ENCODE measurements at regions not wholly inside any gene's neighbourhood (a gene's known extent, or its start where the extent isn't known, plus 50 kb on each side); places are given as distances from the start of the nearest gene placed in this dataset.

DNA sequence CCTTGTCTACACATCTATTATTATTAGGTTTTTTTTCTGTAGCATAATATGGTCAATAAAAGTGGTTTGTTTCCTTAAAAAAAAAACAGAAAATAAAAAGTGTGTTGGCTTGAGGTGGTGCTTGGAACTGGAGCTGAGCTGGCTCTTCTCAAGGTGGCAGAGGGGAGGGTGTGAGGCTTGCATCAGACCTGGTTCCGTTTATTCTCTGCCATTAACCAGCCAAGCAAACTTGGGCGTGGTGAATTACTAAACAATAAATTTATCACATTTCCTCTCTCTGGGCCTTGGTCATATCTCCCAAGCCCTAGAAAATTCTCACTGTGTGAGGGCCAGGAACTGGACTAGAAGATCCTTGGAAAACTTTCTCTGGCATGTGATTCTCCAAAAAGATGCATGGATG, 427.5 kb upstream of the MKI67 start:
- no peak overlapping the region for H3K4me2 ChIP-seq (ENCODE audit: low read length, poor library complexity, severe bottlenecking)

GRCh38 chr10:128556182-128557110, 430.2 kb upstream of the MKI67 start:
- Histone ChIP-seq H2AFZ (ENCODE audit: low read depth, low read length) (no peak overlapping the region), H3K27me3 (ENCODE audit: control insufficient read depth in 1 of 2, insufficient read depth in 1 of 2, low read length in 2 of 2) (peaks cover 0 to 5% of the 10 kb centered on the region in 2 experiments), H3K9ac (ENCODE audit: low read length) (no peak overlapping the region), H3K23ac (ENCODE audit: low read length in 2 of 2) (no peak overlapping the region), H4K8ac (ENCODE audit: low read length) (no peak overlapping the region), H3K4me3 (ENCODE audit: insufficient read depth in 1 of 2, low read depth in 1 of 2, low read length in 2 of 2) (no peak overlapping the region), H3K4me1 (ENCODE audit: control insufficient read depth, insufficient read depth, low read depth, low read length) (no peaks in the 10 kb centered on the region), H2BK12ac (ENCODE audit: low read length in 2 of 2) (no peak overlapping the region), H3K4ac (ENCODE audit: low read depth in 1 of 2, low read length in 2 of 2) (no peak overlapping the region), H3K79me1 (replicated peaks; ENCODE audit: low read length, poor library complexity, severe bottlenecking) (no peaks in the 10 kb centered on the region), H3K14ac (ENCODE audit: low read length in 2 of 2) (no peak overlapping the region), H2BK120ac (ENCODE audit: low read depth, low read length) (no peak overlapping the region), H2BK5ac (ENCODE audit: low read depth, low read length, poor library complexity, severe bottlenecking) (no peak overlapping the region), H3K9me3 (ENCODE audit: control insufficient read depth, low read length) (peaks cover 2% of the 10 kb centered on the region), H4K91ac (ENCODE audit: low read length) (no peak overlapping the region), H3K18ac (ENCODE audit: low read depth in 1 of 2, low read length in 2 of 2) (no peak overlapping the region), H3K27ac (ENCODE audit: low read length, poor library complexity, severe bottlenecking) (no peak overlapping the region), H2AK5ac (ENCODE audit: low read length, severe bottlenecking) (no peak overlapping the region), H3K4me2 (ENCODE audit: low read length, poor library complexity, severe bottlenecking) (no peak overlapping the region), H3K36me3 (ENCODE audit: control insufficient read depth in 1 of 2, insufficient read depth in 2 of 2, low read depth in 1 of 2, low read length in 2 of 2) (no peaks in the 10 kb centered on the region), H2BK15ac (ENCODE audit: low read depth, poor library complexity, severe bottlenecking) (no peak overlapping the region)
- WGBS: 78% methylated on average over 14 of the region's 15 CpGs
- DNase-seq: no peak

More for the DNA sequence above, 427.5 kb upstream of the MKI67 start:
- peaks cover 0 to 15% of the 10 kb centered on the region in 2 experiments for H3K27me3 ChIP-seq (ENCODE audit: control insufficient read depth in 1 of 2, insufficient read depth in 1 of 2, low read length in 2 of 2)
- H4K91ac ChIP-seq (ENCODE audit: low read length): no peak overlapping the region
- H3K4me1 ChIP-seq (ENCODE audit: control insufficient read depth, insufficient read depth, low read depth, low read length): no peaks in the 10 kb centered on the region
- no peaks in the 10 kb centered on the region for H3K79me1 ChIP-seq (replicated peaks; ENCODE audit: low read length, poor library complexity, severe bottlenecking)
- no peak overlapping the region for H2BK15ac ChIP-seq (ENCODE audit: low read depth, poor library complexity, severe bottlenecking)
- no peak overlapping the region for H3K27ac ChIP-seq (ENCODE audit: low read length, poor library complexity, severe bottlenecking)
- no peak overlapping the region for H4K8ac ChIP-seq (ENCODE audit: low read length)
- H3K23ac ChIP-seq (ENCODE audit: low read length in 2 of 2): no peak overlapping the region
- no peak overlapping the region for H2AK5ac ChIP-seq (ENCODE audit: low read length, severe bottlenecking)
- H3K14ac ChIP-seq (ENCODE audit: low read length in 2 of 2): no peak overlapping the region
- 71% methylated on average over 2 of the region's 2 CpGs for WGBS
- no peak overlapping the region for H3K18ac ChIP-seq (ENCODE audit: low read depth in 1 of 2, low read length in 2 of 2)
- H2BK120ac ChIP-seq (ENCODE audit: low read depth, low read length): no peak overlapping the region
- DNase-seq: no peak
- no peak overlapping the region for H3K4ac ChIP-seq (ENCODE audit: low read depth in 1 of 2, low read length in 2 of 2)
- no peak overlapping the region for H3K9ac ChIP-seq (ENCODE audit: low read length)
- H2AFZ ChIP-seq (ENCODE audit: low read depth, low read length): no peak overlapping the region
- no peak overlapping the region for H2BK5ac ChIP-seq (ENCODE audit: low read depth, low read length, poor library complexity, severe bottlenecking)
- H2BK12ac ChIP-seq (ENCODE audit: low read length in 2 of 2): no peak overlapping the region
- H3K4me3 ChIP-seq (ENCODE audit: insufficient read depth in 1 of 2, low read depth in 1 of 2, low read length in 2 of 2): no peak overlapping the region
- no peaks in the 10 kb centered on the region for H3K9me3 ChIP-seq (ENCODE audit: control insufficient read depth, low read length)
- H3K36me3 ChIP-seq (ENCODE audit: control insufficient read depth in 1 of 2, insufficient read depth in 2 of 2, low read depth in 1 of 2, low read length in 2 of 2): no peaks in the 10 kb centered on the region

DNA sequence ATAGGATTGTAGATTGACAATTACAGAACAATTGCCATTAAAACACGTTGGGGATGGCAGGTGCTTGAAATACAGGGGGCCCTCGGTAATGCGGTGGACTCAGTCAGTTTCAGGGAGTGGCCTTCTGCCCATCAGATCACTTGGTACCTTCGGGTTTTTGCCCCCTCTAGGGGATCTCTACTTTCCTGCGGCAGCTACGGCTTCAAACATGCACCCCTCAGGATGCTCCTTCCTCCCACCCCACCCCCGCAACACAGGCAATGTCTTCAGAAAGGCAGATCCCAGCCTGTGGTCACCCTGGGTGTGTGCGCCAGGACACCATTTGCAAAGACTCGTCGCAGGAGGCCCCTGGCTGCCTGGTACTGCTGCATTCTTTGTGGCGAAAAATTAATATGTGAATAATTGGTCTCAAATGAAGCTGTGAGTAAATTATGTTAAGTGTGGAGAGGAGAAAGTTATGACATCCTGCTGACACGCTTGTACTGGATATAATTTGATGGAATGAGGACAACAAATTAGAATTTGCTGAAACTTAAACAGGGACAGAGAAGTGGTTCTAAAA, 431.0 kb upstream of the MKI67 start:
- Histone ChIP-seq H3K18ac (ENCODE audit: low read depth in 1 of 2, low read length in 2 of 2) (no peak overlapping the region), H3K36me3 (ENCODE audit: control insufficient read depth in 1 of 2, insufficient read depth in 2 of 2, low read depth in 1 of 2, low read length in 2 of 2) (no peaks in the 10 kb centered on the region), H2AK5ac (ENCODE audit: low read length, severe bottlenecking) (no peak overlapping the region), H4K8ac (ENCODE audit: low read length) (no peak overlapping the region), H2BK5ac (ENCODE audit: low read depth, low read length, poor library complexity, severe bottlenecking) (no peak overlapping the region), H3K9me3 (ENCODE audit: control insufficient read depth, low read length) (peaks cover 10% of the 10 kb centered on the region), H3K4me2 (ENCODE audit: low read length, poor library complexity, severe bottlenecking) (no peak overlapping the region), H2BK120ac (ENCODE audit: low read depth, low read length) (no peak overlapping the region), H3K9ac (ENCODE audit: low read length) (no peak overlapping the region), H4K91ac (ENCODE audit: low read length) (no peak overlapping the region), H3K4me1 (ENCODE audit: control insufficient read depth, insufficient read depth, low read depth, low read length) (no peaks in the 10 kb centered on the region), H2BK15ac (ENCODE audit: low read depth, poor library complexity, severe bottlenecking) (no peak overlapping the region), H3K4me3 (ENCODE audit: insufficient read depth in 1 of 2, low read depth in 1 of 2, low read length in 2 of 2) (no peak overlapping the region), H2BK12ac (ENCODE audit: low read length in 2 of 2) (no peak overlapping the region), H3K27me3 (ENCODE audit: control insufficient read depth in 1 of 2, insufficient read depth in 1 of 2, low read length in 2 of 2) (peaks cover 0 to 5% of the 10 kb centered on the region in 2 experiments), H3K23ac (ENCODE audit: low read length in 2 of 2) (no peak overlapping the region), H2AFZ (ENCODE audit: low read depth, low read length) (no peak overlapping the region), H3K79me1 (replicated peaks; ENCODE audit: low read length, poor library complexity, severe bottlenecking) (no peaks in the 10 kb centered on the region), H3K14ac (ENCODE audit: low read length in 2 of 2) (no peak overlapping the region), H3K4ac (ENCODE audit: low read depth in 1 of 2, low read length in 2 of 2) (no peak overlapping the region), H3K27ac (ENCODE audit: low read length, poor library complexity, severe bottlenecking) (no peak overlapping the region)
- WGBS: 78% methylated on average over 12 of the region's 12 CpGs
- DNase-seq: no peak

DNA sequence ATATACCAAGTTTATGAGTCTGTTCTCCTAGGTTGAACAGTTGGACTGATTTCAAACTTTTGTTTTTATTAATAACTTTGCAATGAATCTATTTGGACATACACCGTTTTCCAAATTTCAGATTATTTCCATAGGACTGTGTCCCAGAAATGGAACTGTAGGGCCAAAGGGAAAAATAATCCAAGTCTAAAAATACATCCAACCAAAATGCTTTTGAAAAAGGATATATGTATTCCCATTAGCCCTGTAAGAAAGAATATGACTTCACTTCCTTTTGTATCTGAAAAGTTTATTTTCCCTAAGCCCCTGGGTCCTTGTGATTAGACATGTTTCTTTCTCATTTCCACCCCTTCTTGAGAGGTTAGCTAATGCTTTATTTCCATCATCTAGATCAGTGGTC, 434.2 kb upstream of the MKI67 start:
- no peak overlapping the region for H2BK120ac ChIP-seq (ENCODE audit: low read depth, low read length)
- no peak overlapping the region for H3K4ac ChIP-seq (ENCODE audit: low read depth in 1 of 2, low read length in 2 of 2)
- H3K4me2 ChIP-seq (ENCODE audit: low read length, poor library complexity, severe bottlenecking): no peak overlapping the region
- peaks cover 0 to 3% of the 10 kb centered on the region in 2 experiments for H3K27me3 ChIP-seq (ENCODE audit: control insufficient read depth in 1 of 2, insufficient read depth in 1 of 2, low read length in 2 of 2)
- no peaks in the 10 kb centered on the region for H3K79me1 ChIP-seq (replicated peaks; ENCODE audit: low read length, poor library complexity, severe bottlenecking)
- H3K4me3 ChIP-seq (ENCODE audit: insufficient read depth in 1 of 2, low read depth in 1 of 2, low read length in 2 of 2): no peak overlapping the region
- H3K9ac ChIP-seq (ENCODE audit: low read length): no peak overlapping the region
- H2AK5ac ChIP-seq (ENCODE audit: low read length, severe bottlenecking): no peak overlapping the region
- no peak overlapping the region for H2BK15ac ChIP-seq (ENCODE audit: low read depth, poor library complexity, severe bottlenecking)
- H4K91ac ChIP-seq (ENCODE audit: low read length): no peak overlapping the region
- no peaks in the 10 kb centered on the region for H3K4me1 ChIP-seq (ENCODE audit: control insufficient read depth, insufficient read depth, low read depth, low read length)
- H3K18ac ChIP-seq (ENCODE audit: low read depth in 1 of 2, low read length in 2 of 2): no peak overlapping the region
- no peak overlapping the region for H4K8ac ChIP-seq (ENCODE audit: low read length)
- H2BK5ac ChIP-seq (ENCODE audit: low read depth, low read length, poor library complexity, severe bottlenecking): no peak overlapping the region
- H3K14ac ChIP-seq (ENCODE audit: low read length in 2 of 2): no peak overlapping the region
- no peaks in the 10 kb centered on the region for H3K36me3 ChIP-seq (ENCODE audit: control insufficient read depth in 1 of 2, insufficient read depth in 2 of 2, low read depth in 1 of 2, low read length in 2 of 2)
- WGBS: 100% methylated on average over 1 of the region's 1 CpG
- H2BK12ac ChIP-seq (ENCODE audit: low read length in 2 of 2): no peak overlapping the region
- DNase-seq: no peak
- peaks cover 15% of the 10 kb centered on the region for H3K9me3 ChIP-seq (ENCODE audit: control insufficient read depth, low read length)
- H2AFZ ChIP-seq (ENCODE audit: low read depth, low read length): no peak overlapping the region
- no peak overlapping the region for H3K23ac ChIP-seq (ENCODE audit: low read length in 2 of 2)
- H3K27ac ChIP-seq (ENCODE audit: low read length, poor library complexity, severe bottlenecking): no peak overlapping the region

All from mesenchymal stem cell (in vitro differentiated cells and primary cell).